Stimulated activated CD8-positive, alpha-beta memory T cell treated with anti-CD3 and anti-CD28 coated beads, Interleukin-7, amount 100 ng/mL, for 48 hours (primary cell): ENCODE measurements at regions not wholly inside any gene's neighbourhood (a gene's known extent, or its start where the extent isn't known, plus 50 kb on each side); places are given as distances from the start of the nearest gene placed in this dataset.
"Not testable (repeated sequence)": the region's sequence is repeated elsewhere in the genome, so short reads cannot be mapped to it uniquely, and the experiment has no call there.

Source experiments
- DNase-seq, 2 donors: peaks; one replicate each; pipeline ENCODE4 v3.0.0-alpha.2; 2020; ENCODE audit warnings: low read depth in 1 of 2; ENCODE audit errors: extremely low read depth in 1 of 2

DNA sequence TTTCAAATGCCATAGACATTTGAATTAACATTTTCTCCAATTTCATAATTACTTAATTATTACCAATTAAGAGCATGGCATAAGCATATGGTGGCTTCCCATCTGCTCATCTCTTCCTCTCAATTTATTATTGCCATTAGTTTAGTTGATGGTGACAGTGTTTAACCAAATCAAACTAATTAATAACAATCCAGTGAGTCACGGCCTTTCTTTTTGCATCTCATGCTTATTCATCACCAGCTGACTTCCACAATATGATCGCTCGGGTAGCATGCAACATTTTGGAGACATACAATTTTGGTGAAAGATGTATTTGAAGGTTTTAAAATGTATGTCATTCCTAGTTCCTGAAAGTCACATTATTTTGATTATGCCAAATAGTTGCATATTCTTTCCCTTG lies 172.8 kb upstream of the TACR3 start:
- DNase-seq = no peak

GRCh38 chr4:103887191-103887590 lies 167.4 kb upstream of the TACR3 start:
- DNase-seq = no peak

DNA sequence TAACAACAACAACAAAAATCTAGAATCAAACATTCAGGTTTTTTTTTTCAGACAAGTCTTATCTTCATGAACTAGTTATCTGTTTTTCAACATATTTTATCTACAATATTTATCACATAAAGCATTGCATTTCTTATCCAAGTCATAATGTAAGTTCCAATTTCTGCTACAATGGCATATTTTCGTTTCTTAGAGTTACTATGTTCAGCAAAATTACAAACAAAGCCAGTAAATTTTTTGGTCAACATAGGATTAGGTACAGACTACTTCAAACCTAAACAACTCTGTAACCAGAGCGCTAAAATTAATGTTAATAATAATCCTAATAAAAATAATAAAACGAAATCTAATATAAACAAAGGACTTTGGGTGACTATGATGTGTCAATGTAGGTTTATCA lies 165.4 kb upstream of the TACR3 start:
- DNase-seq = no peak

DNA sequence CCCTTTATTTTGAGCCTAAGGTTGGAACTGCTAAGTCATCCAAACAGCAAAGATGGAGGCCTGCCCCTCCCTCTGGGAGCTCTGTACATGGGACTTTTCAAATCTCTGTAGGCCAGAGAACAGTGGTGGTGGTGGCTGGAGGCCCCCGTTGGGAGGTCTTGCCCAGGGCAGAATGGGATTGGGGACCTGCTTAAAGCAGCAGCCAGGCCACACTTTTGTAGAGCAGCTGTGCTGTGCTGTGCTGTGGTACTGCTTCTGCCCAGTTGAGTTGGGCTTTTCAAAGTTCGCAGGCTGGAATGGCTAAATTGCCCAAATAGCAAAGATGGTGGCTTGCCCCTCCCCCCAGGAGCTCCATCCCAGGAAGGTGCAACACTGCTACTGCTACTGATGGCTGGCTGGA lies 147.5 kb upstream of the TACR3 start:
- no peak for DNase-seq

GRCh38 chr4:103853627-103854026 lies 133.8 kb upstream of the TACR3 start:
- DNase-seq = no peak

- DNase-seq = no peak
Observed at GRCh38 chr4:103853146-103853545, 133.4 kb upstream of the TACR3 start.

DNA sequence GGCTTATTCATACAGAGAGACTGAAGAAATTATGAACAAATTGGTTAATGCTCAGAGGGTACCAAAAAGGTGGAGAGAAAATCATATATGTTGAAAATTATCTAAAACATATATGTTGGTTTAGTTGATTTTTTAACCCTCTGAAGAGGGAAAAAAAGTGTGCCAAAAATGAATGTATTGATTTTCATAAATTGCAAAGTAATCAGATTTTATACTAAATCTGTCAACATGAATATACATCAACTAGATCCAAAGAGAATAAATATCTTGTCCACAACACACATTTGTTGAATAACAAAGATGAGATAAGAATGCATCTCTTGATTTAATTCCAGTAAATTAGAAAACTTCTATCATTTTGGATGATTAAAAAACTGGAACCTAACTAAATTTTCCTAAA lies 125.3 kb upstream of the TACR3 start:
- no peak for DNase-seq

DNA sequence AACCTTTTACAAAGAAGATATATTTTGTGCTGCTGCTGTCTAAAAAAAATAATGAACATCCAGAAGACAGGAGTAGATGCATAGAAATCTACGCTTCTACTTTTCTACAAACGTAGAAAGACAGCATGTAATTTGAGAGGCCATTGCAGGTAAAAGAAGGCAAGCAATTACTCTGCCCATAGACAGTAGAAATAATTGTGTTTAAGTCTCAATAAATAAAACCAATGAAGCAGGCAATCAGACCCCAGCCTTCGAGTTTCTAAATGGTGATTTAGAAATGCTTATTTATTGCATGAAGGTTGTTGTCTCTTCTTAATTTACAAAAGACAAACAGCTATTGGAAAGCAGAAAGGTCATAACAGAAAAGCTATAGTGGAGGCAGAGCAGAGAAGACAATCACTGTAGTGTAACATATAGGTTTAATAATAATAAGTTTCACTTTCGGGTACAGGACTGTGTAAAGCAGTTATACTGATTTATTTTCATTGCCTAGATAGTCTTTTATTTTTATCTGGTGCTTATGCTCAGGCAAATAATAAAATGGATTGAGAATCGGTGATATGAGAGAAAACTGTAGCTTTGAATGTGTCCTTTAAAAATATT lies 123.0 kb upstream of the TACR3 start:
- no peak for DNase-seq

DNA sequence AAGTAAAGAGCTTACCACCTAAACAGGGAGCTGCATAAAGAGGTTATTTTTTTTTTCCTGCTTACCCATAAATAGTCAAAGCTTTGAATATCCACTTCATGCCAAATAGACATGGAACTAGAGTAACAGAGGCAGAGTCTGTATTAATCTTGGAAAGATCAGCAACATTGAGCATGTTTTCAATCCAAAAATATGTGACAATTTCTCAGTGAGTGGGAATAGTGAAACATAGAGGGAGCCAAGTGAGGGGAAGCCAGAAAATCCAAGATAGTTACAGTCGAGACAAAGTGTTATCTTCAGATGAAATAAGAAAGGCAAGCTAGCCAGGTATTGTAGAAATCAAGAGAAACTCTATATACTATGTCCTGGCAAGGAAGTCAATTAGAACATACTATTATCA lies 122.3 kb upstream of the TACR3 start:
- DNase-seq = no peak

- not testable (repeated sequence) for DNase-seq
Observed at GRCh38 chr4:103810308-103810707, 90.5 kb upstream of the TACR3 start.

DNA sequence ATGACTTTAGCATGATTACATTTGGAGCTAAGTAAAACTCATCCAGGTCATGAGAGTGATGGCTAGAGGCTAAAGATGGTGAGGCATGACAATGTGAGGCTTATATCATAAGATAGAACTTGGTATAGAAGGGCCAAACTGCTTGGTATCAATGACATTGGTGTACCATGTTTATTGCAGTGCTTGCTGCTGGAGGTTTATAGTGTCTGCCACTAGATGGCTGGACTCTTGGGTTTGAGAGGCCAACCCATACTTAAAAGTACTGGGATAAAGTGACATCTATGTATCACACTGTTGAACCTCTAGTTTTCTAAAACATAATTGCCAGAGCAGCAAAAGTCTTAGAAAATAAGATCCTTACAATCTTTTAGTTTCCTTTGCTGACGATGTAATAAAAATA lies 83.0 kb upstream of the TACR3 start:
- no peak for DNase-seq

- no peak for DNase-seq
Observed at GRCh38 chr4:103787057-103787456, 67.3 kb upstream of the TACR3 start.

DNA sequence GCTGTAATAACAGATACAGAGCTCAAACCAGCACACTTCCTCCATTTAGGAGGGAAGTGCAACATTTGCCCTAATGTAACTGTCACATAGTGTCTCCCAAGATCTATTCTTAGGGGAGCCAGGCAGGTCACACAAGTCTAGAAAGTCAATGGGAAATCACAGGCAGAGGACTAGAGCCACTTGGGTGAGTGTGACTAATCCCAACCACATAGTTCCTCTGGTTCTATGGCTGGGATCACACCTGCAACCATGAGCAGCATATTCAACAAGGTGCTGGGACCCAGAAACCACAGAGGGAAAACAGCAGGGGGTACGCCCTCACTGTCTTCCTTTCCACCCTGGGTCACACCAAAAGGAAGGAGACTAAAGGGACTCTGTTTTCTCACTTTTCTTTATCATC lies 66.8 kb upstream of the TACR3 start:
- no peak for DNase-seq

DNA sequence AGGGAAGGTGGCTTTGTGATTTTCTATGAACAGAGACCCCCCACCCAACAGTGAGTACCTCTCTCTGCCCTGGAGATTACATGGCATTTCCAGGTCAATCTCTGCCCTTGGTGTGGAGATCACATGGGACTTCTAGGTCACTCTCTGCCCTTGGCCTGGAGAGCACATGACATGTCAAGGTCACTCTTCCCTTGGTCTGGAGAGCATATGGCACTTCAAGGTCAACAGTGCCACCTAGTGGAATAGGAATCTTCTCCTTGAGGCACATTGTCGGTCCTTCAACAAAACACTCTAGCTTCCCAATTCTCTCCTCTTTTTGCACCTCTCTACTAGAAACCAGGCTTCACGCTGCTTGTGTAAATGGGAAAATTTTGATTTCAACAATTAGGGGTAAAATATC lies 66.2 kb upstream of the TACR3 start:
- DNase-seq = no peak

GRCh38 chr4:103778221-103778620 lies 58.4 kb upstream of the TACR3 start:
- no peak for DNase-seq

DNA sequence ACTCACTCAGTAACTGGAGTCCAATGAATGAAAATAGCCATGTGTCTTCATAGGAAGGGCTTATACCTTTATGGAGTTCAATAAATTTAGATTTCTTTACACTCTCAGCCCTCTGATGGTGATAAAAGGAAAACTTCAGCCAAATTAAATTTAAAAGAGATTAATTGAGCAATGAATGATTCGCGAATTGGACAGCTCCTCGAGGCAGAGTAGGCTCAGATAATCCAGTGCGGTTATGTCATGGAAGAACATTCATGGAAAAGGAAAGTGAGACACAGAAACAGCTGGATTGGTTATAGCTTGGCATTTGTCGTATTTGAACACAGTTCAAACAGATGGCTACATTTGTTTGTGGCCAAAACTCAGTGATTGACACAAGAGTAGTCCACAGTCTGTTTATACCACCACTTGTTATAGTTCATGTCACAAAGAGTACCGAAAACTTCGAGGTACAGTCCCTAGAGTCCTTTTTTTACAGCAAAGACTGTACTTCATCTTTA lies 54.6 kb upstream of the TACR3 start:
- DNase-seq = no peak

DNA sequence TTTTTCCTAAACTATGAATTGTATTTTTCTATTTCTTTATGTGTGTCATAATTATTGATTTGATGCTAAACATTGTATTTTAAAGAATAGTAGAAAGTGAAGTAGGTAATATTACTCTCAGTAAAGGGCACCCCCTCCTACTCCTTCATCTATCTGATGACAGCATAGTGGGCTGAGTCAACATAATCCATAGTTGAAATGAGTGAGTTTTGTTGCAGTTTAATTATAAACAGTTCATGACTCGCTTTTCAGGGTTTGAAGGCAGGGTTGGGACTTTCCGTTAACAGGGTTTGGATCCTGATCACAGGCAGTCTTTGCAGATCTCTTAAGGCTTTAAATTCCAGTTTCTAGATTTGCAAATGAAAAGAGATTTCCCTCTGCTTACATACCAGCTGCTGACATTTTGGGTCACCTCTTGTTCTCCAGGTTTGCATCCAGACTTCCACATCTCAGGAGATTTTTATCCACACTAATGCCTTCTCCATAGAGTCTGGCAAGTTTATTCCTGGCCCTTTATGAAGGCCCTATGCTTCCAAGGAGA lies 54.0 kb upstream of the TACR3 start:
- no peak for DNase-seq
